Keratinocyte (primary cell): ENCODE measurements at regions not wholly inside any gene's neighbourhood (a gene's known extent, or its start where the extent isn't known, plus 50 kb on each side); places are given as distances from the start of the nearest gene placed in this dataset.
"Not testable (repeated sequence)": the region's sequence is repeated elsewhere in the genome, so short reads cannot be mapped to it uniquely, and the experiment has no call there.

Experiments
- CTCF ChIP-seq, 3 experiments: IDR thresholded peaks in 1 of 3; conservative IDR thresholded peaks in 1 of 3; optimal IDR thresholded peaks in 1 of 3; 2 replicates in 2 of 3; 3 replicates in 1 of 3; pipeline versions ENCODE3 to v1.5.1; 2011; ENCODE audit warnings: low read length in 3 of 3, mild to moderate bottlenecking in 3 of 3, moderate library complexity in 2 of 3, control low read depth in 1 of 3, inconsistent platforms in 1 of 3; ENCODE audit not compliant: insufficient read depth in 2 of 3; ENCODE audit errors: extremely low read depth in 1 of 3
- EZH2 ChIP-seq: IDR thresholded peaks from one replicate; pipeline ENCODE4 v1.6.1; 2012; ENCODE audit warnings: inconsistent platforms, mild to moderate bottlenecking, low read length, moderate library complexity

- TF ChIP-seq CTCF (optimal IDR thresholded peaks at IDR 0.05 in 1 of 3, IDR thresholded peaks at IDR 0.05 in 1 of 3, conservative IDR thresholded peaks at IDR 0.05 in 1 of 3; ENCODE audit: extremely low read depth in 1 of 3, insufficient read depth in 2 of 3, low read length in 3 of 3); EZH2: not testable (repeated sequence)
Measured at GRCh38 chr2:47689118-47689517, 93.8 kb upstream of the MSH6 start.
